PFSK-1 (cell line): ENCODE measurements at regions not wholly inside any gene's neighbourhood (a gene's known extent, or its start where the extent isn't known, plus 50 kb on each side); places are given as distances from the start of the nearest gene placed in this dataset.

Experiments
- FOXP2 ChIP-seq: optimal IDR thresholded peaks from 2 replicates; pipeline ENCODE3; 2011; ENCODE audit warnings: borderline replicate concordance, control low read depth, inconsistent platforms; ENCODE audit not compliant: insufficient read depth; ENCODE audit errors: extremely low read length, extremely low read depth
- POLR2AphosphoS5 ChIP-seq: IDR thresholded peaks from 2 replicates; pipeline ENCODE4 v1.6.1; 2012; ENCODE audit warnings: low read depth, mild to moderate bottlenecking, control low read depth, low read length, moderate library complexity
- REST ChIP-seq, 2 experiments: IDR thresholded peaks; 2 replicates each; pipeline versions ENCODE4 v1.6.1 to v1.8.0; 2011 to 2012; ENCODE audit warnings: low read depth in 2 of 2, low read length in 2 of 2, control low read depth in 1 of 2, inconsistent platforms in 1 of 2, mild to moderate bottlenecking in 1 of 2, moderate library complexity in 1 of 2; ENCODE audit not compliant: insufficient read depth in 1 of 2
- SIN3A ChIP-seq: IDR thresholded peaks from 2 replicates; pipeline ENCODE4 v1.6.1; 2012; ENCODE audit warnings: mild to moderate bottlenecking, low read length, moderate library complexity, borderline replicate concordance; ENCODE audit not compliant: insufficient read depth
- TAF1 ChIP-seq: IDR thresholded peaks from 2 replicates; pipeline ENCODE4 v1.6.1; 2012; ENCODE audit warnings: low read length, control low read depth, borderline replicate concordance; ENCODE audit not compliant: insufficient read depth

- TF ChIP-seq REST (IDR thresholded peaks at IDR 0.05; ENCODE audit: insufficient read depth in 1 of 2, low read depth in 2 of 2, low read length in 2 of 2): no peak
- TF ChIP-seq FOXP2: no peak
- no peak for TF ChIP-seq TAF1
- TF ChIP-seq SIN3A: no peak
- no peak for TF ChIP-seq POLR2AphosphoS5
Measured at GRCh38 chr12:79993106-79993862, 58.4 kb upstream of the PPP1R12A start.

GRCh38 chr12:79991586-79991985 is 56.7 kb upstream of the PPP1R12A start:
- TF ChIP-seq POLR2AphosphoS5: no peak
- TF ChIP-seq SIN3A: no peak
- TF ChIP-seq FOXP2: no peak
- TF ChIP-seq TAF1: no peak
- no peak for TF ChIP-seq REST (IDR thresholded peaks at IDR 0.05; ENCODE audit: insufficient read depth in 1 of 2, low read depth in 2 of 2, low read length in 2 of 2)

- no peak for TF ChIP-seq REST (IDR thresholded peaks at IDR 0.05; ENCODE audit: insufficient read depth in 1 of 2, low read depth in 2 of 2, low read length in 2 of 2)
- no peak for TF ChIP-seq TAF1
- TF ChIP-seq FOXP2: no peak
- no peak for TF ChIP-seq SIN3A
- no peak for TF ChIP-seq POLR2AphosphoS5
Measured at GRCh38 chr12:79988368-79988767, 53.5 kb upstream of the PPP1R12A start.

- TF ChIP-seq SIN3A (no peak), REST (IDR thresholded peaks at IDR 0.05; ENCODE audit: insufficient read depth in 1 of 2, low read depth in 2 of 2, low read length in 2 of 2) (no peak), FOXP2 (no peak), TAF1 (no peak), POLR2AphosphoS5 (no peak)
Measured at GRCh38 chr12:79987731-79988130, 52.8 kb upstream of the PPP1R12A start.
